GM12878 (cell line): ENCODE measurements at regions not wholly inside any gene's neighbourhood (a gene's known extent, or its start where the extent isn't known, plus 50 kb on each side); places are given as distances from the start of the nearest gene placed in this dataset.

ENCODE experiments used
- ATAC-seq: fragments of 200-7000 bp; cut with Tn5 transposase; 3 replicates; pipeline ENCODE4 v1.9.1; 2020; ENCODE audit warnings: mild to moderate bottlenecking, moderate library complexity
- BruUV-seq: library from RNA; stranded (reverse); fragments of 400-500 nt; replicated peaks from 2 replicates; lab custom pipeline; 2021; lab: Mats Ljungman, UMichigan
- CTCF ChIA-PET: fragments of 300-600 bp; sonication (Branson Sonifier 250); formaldehyde crosslinking; extraction: SDS; loops from one replicate; lab custom pipeline; 2021; ENCODE audit warnings: inconsistent platforms; lab: Yijun Ruan, JAX
- POLR2A ChIA-PET: fragments of 350-600 bp; formaldehyde crosslinking; extraction: SDS; loops from one replicate; lab custom pipeline; 2021; ENCODE audit warnings: inconsistent platforms; lab: Charles Lee
- RAD21 ChIA-PET: fragments of 300-600 bp; sonication (Branson Sonifier 250); formaldehyde crosslinking; loops from one replicate; lab custom pipeline; 2023; ENCODE audit warnings: antibody characterized with exemption; ENCODE audit not compliant: unreplicated experiment; lab: Charles Lee
- SMC1A ChIA-PET: fragments of 300-600 bp; sonication (Branson Sonifier 250); formaldehyde crosslinking; loops from one replicate; lab custom pipeline; 2023; ENCODE audit not compliant: unreplicated experiment, uncharacterized antibody; lab: Charles Lee
- DNase-seq: peaks from one replicate; pipeline ENCODE4 v3.0.0-alpha.2; 2011; ENCODE audit warnings: low read depth, low spot score
- FAIRE-seq: peaks from 3 replicates; lab custom pipeline; 2011; peaks lifted over from hg19 to GRCh38; lab: Jason Lieb, UNC
- H2AFZ ChIP-seq: 2 replicates; pipeline ENCODE4 v1.6.0; 2011; ENCODE audit warnings: low read depth, low read length, control low read depth; ENCODE audit not compliant: control insufficient read depth
- H3K27ac ChIP-seq: 2 replicates; pipeline ENCODE4 v1.5.1; 2011; ENCODE audit warnings: control low read depth; ENCODE audit not compliant: control insufficient read depth, insufficient read depth
- H3K27me3 ChIP-seq, 2 experiments: replicated peaks in 1 of 2; 2 replicates each; pipeline versions ENCODE4 v1.6.0 to v1.6.1; 2011; ENCODE audit warnings: low read length in 1 of 2; ENCODE audit not compliant: control insufficient read depth in 2 of 2, insufficient read depth in 2 of 2
- H3K36me3 ChIP-seq, 2 experiments: 2 replicates each; pipeline ENCODE4 v1.5.1; 2011; ENCODE audit warnings: low read length in 1 of 2; ENCODE audit not compliant: control insufficient read depth in 2 of 2, insufficient read depth in 2 of 2
- H3K4me1 ChIP-seq: 2 replicates; pipeline ENCODE4 v1.6.1; 2011; ENCODE audit warnings: mild to moderate bottlenecking, low read length, moderate library complexity, mixed read lengths; ENCODE audit not compliant: control insufficient read depth, insufficient read depth
- H3K4me2 ChIP-seq: 2 replicates; pipeline ENCODE4 v1.6.0; 2011; ENCODE audit warnings: control low read depth; ENCODE audit not compliant: control insufficient read depth, insufficient read depth
- H3K4me3 ChIP-seq: fragments of 200-600 bp; sonication (generic); 2 replicates; pipeline ENCODE4 v1.5.1; 2016
- H3K79me2 ChIP-seq: 2 replicates; pipeline ENCODE4 v1.6.0; 2011; ENCODE audit warnings: low read length; ENCODE audit not compliant: control insufficient read depth, insufficient read depth
- H3K9ac ChIP-seq: 2 replicates; pipeline ENCODE4 v1.8.0; 2011; ENCODE audit warnings: low read length, control low read depth, mixed read lengths; ENCODE audit not compliant: control insufficient read depth, insufficient read depth
- H3K9me3 ChIP-seq: replicated peaks from 3 replicates; pipeline ENCODE4 v1.5.1; 2011; ENCODE audit warnings: mild to moderate bottlenecking, low read length; ENCODE audit not compliant: control insufficient read depth, insufficient read depth
- H4K20me1 ChIP-seq: 2 replicates; pipeline ENCODE4 v1.6.0; 2011; ENCODE audit not compliant: control insufficient read depth, insufficient read depth
- ASH2L ChIP-seq: fragments of 300-600, 200-600 bp; sonication (generic); IDR thresholded peaks from 2 replicates; pipeline ENCODE4 v1.6.1; 2017; ENCODE audit warnings: low read depth, mild to moderate bottlenecking, borderline replicate concordance
- CREM ChIP-seq: IDR thresholded peaks from 2 replicates; pipeline ENCODE4 v1.6.1; 2014; ENCODE audit warnings: antibody characterized with exemption, low read depth
- EED ChIP-seq: sonication (generic); IDR thresholded peaks from 2 replicates; pipeline ENCODE4 v1.6.1; 2016; ENCODE audit warnings: antibody characterized with exemption, low read depth
- EGR1 ChIP-seq, 2 experiments: IDR thresholded peaks; 1 replicate in 1 of 2; 2 replicates in 1 of 2; pipeline ENCODE4 v1.6.1; 2011 to 2012; ENCODE audit warnings: low read depth in 2 of 2, low read length in 2 of 2, borderline replicate concordance in 1 of 2, mild to moderate bottlenecking in 1 of 2, moderate library complexity in 1 of 2
- KAT2A ChIP-seq: conservative IDR thresholded peaks from 2 replicates; pipeline ENCODE4 v1.6.1; 2011; ENCODE audit warnings: low read depth, low read length; ENCODE audit not compliant: control insufficient read depth
- PAX8 ChIP-seq: fragments of 450-650 bp; IDR thresholded peaks from 2 replicates; pipeline ENCODE4 v1.6.1; 2017; ENCODE audit warnings: mild to moderate bottlenecking, moderate library complexity
- RBBP5 ChIP-seq: fragments of 200-600 bp; sonication (generic); conservative IDR thresholded peaks from 2 replicates; pipeline ENCODE4 v1.6.1; 2016
- RELA ChIP-seq: fragments of 450-650 bp; IDR thresholded peaks from 2 replicates; pipeline ENCODE4 v1.8.0; 2014; ENCODE audit warnings: borderline replicate concordance; ENCODE audit not compliant: partially characterized antibody
- SIN3A ChIP-seq: IDR thresholded peaks from 2 replicates; pipeline ENCODE4 v1.6.1; 2012; ENCODE audit warnings: low read depth, low read length, improper control_type of control experiment
- SMC3 ChIP-seq: IDR thresholded peaks from 2 replicates; pipeline ENCODE4 v1.6.1; 2011; ENCODE audit warnings: low read length, improper control_type of control experiment, borderline replicate concordance
- SPI1 ChIP-seq: IDR thresholded peaks from 2 replicates; pipeline ENCODE4 v1.6.1; 2011; ENCODE audit warnings: low read depth, mild to moderate bottlenecking, low read length, moderate library complexity, borderline replicate concordance; ENCODE audit not compliant: insufficient read depth
- TBL1XR1 ChIP-seq: IDR thresholded peaks from 2 replicates; pipeline ENCODE4 v1.6.1; 2012; ENCODE audit warnings: low read depth, low read length, improper control_type of control experiment
- USF2 ChIP-seq: IDR thresholded peaks from 2 replicates; pipeline ENCODE4 v1.6.1; 2011; ENCODE audit warnings: low read depth, low read length, improper control_type of control experiment, borderline replicate concordance
- ZBTB4 ChIP-seq: fragments of 450-650 bp; formaldehyde crosslinking; IDR thresholded peaks from 2 replicates; pipeline ENCODE4 v1.4.0; 2022; ENCODE audit warnings: mild to moderate bottlenecking, moderate library complexity
- ZBTB40 ChIP-seq: fragments of 450-650 bp; IDR thresholded peaks from 2 replicates; pipeline ENCODE4 v1.6.1; 2016; ENCODE audit warnings: mild to moderate bottlenecking, moderate library complexity, borderline replicate concordance
- WGBS: methylation state at CpG from one replicate; pipeline ENCODE4 v1.1.6; 2016; ENCODE audit warnings: low lambda C conversion rate; ENCODE audit not compliant: insufficient replicate concordance, insufficient coverage; ENCODE audit errors: missing lambda C conversion rate; 5-methylcytosine and 5-hydroxymethylcytosine counted together
- in situ Hi-C: fragments of 300-500 bp; cut with MboI; formaldehyde crosslinking; loops from 9 replicates; pipeline ENCODE4 v1.14.3; 2018; ENCODE audit warnings: mixed read lengths
- intact Hi-C: fragments of 100-400 bp; cut with micrococcal nuclease; formaldehyde crosslinking; loops from one replicate; pipeline ENCODE4 v1.14.2; 2022; ENCODE audit not compliant: unreplicated experiment

GRCh38 chr3:18778094-18778493 is 353.0 kb upstream of the SATB1 start (continued):
- no peak for TF ChIP-seq ZBTB40
- TF ChIP-seq KAT2A, result no peak
- TF ChIP-seq TBL1XR1, result no peak
- no peak for TF ChIP-seq SIN3A
- TF ChIP-seq ASH2L, result no peak
- TF ChIP-seq USF2, result no peak

- H3K9ac ChIP-seq, result no peak overlapping the region
- H3K4me1 ChIP-seq, result no peaks in the 10 kb centered on the region
- no peak overlapping the region for H3K27ac ChIP-seq
- ATAC-seq (no peak), DNase-seq (no peak), FAIRE-seq (no peak)
- ChIA-PET RAD21 (no interaction called here), SMC1A (no interaction called here), CTCF (no interaction called here), POLR2A (no interaction called here)
- H3K27me3 ChIP-seq, result no peaks in the 10 kb centered on the region
- no peaks in the 10 kb centered on the region for H4K20me1 ChIP-seq
- no peak overlapping the region for H3K4me3 ChIP-seq
- in situ Hi-C loops, result no loop called here
- no peak for TF ChIP-seq SPI1
- TF ChIP-seq ZBTB4 (CRISPR knock-in tag), result no peak
- no peak for TF ChIP-seq EED
- TF ChIP-seq SMC3, result no peak
- TF ChIP-seq PAX8, result no peak
- TF ChIP-seq RBBP5, result no peak
- no peak for TF ChIP-seq EGR1 (IDR thresholded peaks at IDR 0.05; ENCODE audit: borderline replicate concordance in 1 of 2, low read depth in 2 of 2, low read length in 2 of 2)
- no peak for TF ChIP-seq CREM
- no peak for TF ChIP-seq RELA
- H2AFZ ChIP-seq, result no peak overlapping the region
- intact Hi-C loops, result no loop called here
- no peak overlapping the region for H3K4me2 ChIP-seq
- BruUV-seq, result no TSS peak
- H3K79me2 ChIP-seq, result no peaks in the 10 kb centered on the region
- no peaks in the 10 kb centered on the region for H3K9me3 ChIP-seq
- WGBS, result 43% methylated on average over 2 of the region's 2 CpGs
- H3K36me3 ChIP-seq, result no peaks in the 10 kb centered on the region
Observed at GRCh38 chr3:18775501-18775900, 350.4 kb upstream of the SATB1 start.
